ENCODE measurements at regions not wholly inside any gene's neighbourhood (a gene's known extent, or its start where the extent isn't known, plus 50 kb on each side); places are given as distances from the start of the nearest gene placed in this dataset.

DNA sequence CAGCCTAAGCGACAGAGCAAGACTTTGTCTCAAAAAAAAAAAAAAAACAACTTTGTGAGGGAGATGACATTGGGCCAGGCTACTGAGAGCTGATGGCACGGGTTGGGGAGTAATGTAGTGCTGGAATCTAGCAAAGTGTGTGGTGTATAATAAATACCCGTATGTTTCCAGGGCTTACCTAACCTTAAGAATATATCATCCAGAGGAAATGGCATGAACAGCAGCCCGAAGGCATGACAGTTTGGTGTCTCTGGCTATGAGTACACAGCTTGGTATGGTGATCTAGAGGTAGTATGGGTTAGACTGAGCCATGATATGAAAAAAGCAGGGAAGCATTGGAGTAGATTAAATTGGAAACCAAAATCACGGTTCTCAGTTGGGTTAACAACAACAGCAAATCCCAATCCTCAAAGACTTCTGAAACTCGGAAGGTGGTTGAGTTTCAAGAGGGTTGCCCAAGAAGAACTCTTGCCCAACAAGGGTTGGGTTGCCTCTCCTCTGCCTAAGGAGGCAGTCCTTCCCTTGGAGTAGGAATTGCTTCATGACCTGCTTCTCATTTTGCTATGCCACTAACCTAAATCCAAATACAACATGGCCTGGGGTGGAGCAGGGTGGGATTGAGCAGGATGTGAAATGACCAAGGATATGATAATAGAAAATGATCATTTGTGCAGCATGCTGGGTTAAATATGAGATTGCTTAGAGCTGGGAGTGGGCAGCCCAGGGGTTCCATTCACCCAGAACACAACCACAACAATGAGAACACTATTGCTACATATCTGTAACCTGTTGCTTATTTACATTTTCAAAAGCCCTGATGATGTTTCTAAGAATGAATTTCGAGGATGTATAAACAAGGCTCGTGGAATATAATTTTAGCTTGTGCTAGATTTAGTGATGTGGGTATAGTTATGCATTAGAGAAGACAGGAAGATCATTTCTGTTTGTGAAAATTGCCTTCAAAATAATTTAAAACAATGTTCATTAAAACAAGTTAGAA is 64.6 kb upstream of the ZFR start:
- CTCF ChIA-PET = interaction anchor here (1.3 kb wide), 1 partner anchor 18 kb away, joined by 5 read pairs; no protein-coding TSS in a partner anchor
- H3K27me3 Mint-ChIP-seq = peaks cover 26% of the 10 kb centered on the region
- H3K9me3 Mint-ChIP-seq = no peaks in the 10 kb centered on the region
- no peak overlapping the region for H3K4me3 Mint-ChIP-seq
- no peaks in the 10 kb centered on the region for H3K36me3 Mint-ChIP-seq
- DNase-seq = no peak
- H3K27ac Mint-ChIP-seq = no peak overlapping the region
- H3K4me1 Mint-ChIP-seq = peaks cover 9% of the 10 kb centered on the region

DNA sequence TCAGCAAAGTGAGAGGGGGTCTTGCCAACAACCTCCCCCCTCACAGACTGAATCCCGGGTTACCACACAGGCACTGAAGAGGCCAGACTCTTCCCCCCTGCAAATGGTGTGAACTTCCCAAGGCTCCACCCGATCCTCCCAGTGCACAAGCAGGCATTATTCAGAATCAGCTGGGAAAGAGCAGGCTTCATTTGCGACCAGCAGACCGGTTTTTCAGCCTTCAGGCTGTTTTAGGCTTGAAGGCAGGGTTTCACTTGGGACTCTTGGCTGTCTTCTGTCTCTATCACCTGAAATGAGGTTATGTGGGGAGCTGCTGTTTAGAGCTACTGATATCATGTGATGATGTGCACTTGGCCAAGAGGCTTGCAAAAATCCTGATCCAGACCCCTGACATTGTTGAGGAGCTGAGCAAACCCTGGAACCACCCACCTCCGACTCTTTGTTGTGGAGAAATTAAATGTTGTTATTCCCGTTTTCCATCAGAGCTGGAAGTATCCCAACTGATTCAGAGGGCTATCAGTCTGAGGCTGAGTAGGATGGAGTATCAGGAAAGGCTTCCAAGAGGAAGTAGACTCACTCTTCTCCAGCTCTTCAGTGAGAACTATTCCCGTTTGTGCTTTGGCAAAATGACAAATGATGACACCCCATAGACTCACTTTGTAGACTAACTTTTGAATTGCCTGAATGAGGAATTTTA is 63.3 kb upstream of the ZFR start:
- no peak overlapping the region for H3K27ac Mint-ChIP-seq
- DNase-seq = no peak
- no peaks in the 10 kb centered on the region for H3K36me3 Mint-ChIP-seq
- no peaks in the 10 kb centered on the region for H3K9me3 Mint-ChIP-seq
- H3K27me3 Mint-ChIP-seq = peaks cover 26% of the 10 kb centered on the region
- CTCF ChIA-PET = interaction anchor here (1.3 kb wide), 1 partner anchor 17 kb away, joined by 5 read pairs; no protein-coding TSS in a partner anchor
- H3K4me3 Mint-ChIP-seq = no peak overlapping the region
- H3K4me1 Mint-ChIP-seq = peaks cover 9% of the 10 kb centered on the region

DNA sequence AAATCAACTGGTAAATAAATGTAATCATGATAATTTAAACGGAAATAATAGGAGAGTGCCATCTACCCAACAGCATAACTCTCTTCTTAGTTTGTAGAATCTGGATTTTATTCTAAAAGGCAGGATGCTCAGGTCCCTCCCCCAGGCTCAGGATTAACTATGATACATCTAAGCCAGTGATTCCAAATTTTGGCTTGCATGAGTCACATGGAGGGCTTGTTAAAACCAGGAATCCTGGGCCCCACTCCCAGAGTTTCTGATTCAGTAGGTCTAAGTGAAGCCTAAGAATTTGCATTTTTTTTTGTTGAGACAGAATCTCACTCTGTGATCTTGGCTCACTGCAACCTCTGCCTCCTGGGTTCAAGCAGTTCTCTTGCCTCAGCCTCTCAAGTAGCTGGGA is 62.3 kb upstream of the ZFR start:
- CTCF ChIA-PET = interaction anchor here (3.4 kb wide), 1 partner anchor 83 kb away, joined by 16 read pairs; no protein-coding TSS in a partner anchor
- no peak overlapping the region for H3K4me3 Mint-ChIP-seq

DNA sequence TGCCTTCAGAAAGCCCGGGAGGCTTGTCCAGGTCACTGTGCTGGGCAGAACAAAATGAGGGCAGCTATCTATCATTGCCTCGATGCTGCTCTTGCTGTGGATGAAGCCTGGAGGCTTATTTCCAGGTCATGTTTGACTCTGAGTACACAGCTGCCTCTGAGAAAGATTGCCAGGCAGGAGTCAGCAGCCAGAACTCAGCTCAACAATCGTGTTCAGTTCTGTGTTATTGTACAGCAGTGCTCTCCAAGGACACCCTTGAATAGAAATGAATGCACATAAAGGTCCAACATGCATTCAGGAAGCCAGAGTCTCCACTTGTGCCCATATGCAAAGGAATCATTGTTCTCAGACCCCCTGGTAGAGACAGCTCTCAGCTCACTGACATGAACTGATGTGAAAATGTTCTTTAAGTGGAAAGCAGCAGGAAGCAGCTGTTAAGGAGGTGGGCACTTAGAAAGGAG is 61.7 kb upstream of the ZFR start:
- Mint-ChIP-seq H3K36me3 (no peaks in the 10 kb centered on the region), H3K4me1 (peaks cover 9% of the 10 kb centered on the region), H3K27me3 (peaks cover 32% of the 10 kb centered on the region), H3K9me3 (no peaks in the 10 kb centered on the region), H3K27ac (no peak overlapping the region), H3K4me3 (no peak overlapping the region)
- DNase-seq = no peak
- CTCF ChIA-PET = interaction anchor here (0.5 to 3.4 kb wide), 4 partner anchors 16 to 108 kb away, joined by 3 to 16 read pairs (median 8); no protein-coding TSS in a partner anchor

More for the DNA sequence above, 62.3 kb upstream of the ZFR start:
- Mint-ChIP-seq H3K27ac (no peak overlapping the region), H3K4me1 (peaks cover 9% of the 10 kb centered on the region), H3K27me3 (peaks cover 32% of the 10 kb centered on the region), H3K36me3 (no peaks in the 10 kb centered on the region), H3K9me3 (no peaks in the 10 kb centered on the region)
- no peak for DNase-seq

DNA sequence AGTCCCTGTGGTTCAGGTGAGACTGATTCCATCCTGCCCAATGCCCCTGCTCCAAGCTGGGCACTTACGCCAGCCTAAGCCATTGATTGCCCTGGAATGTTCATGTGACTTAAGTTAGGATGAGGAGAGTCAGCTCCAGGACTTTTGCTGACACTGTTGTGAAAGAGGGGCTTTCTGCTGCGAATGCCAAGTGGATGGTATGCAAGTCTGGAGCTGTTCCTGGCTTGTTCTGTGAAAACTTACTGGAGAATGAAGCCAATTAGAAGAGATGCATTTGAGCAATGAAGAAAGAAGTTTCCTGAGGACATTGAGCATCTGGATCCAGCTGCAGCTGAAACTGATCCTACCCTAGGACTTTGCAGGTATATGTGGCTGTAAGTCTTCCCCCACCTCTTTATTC is 61.2 kb upstream of the ZFR start:
- no peak overlapping the region for H3K27ac Mint-ChIP-seq
- CTCF ChIA-PET = interaction anchor here (0.5 to 3.4 kb wide), 4 partner anchors 15 to 108 kb away, joined by 3 to 16 read pairs (median 8); no protein-coding TSS in a partner anchor

DNA sequence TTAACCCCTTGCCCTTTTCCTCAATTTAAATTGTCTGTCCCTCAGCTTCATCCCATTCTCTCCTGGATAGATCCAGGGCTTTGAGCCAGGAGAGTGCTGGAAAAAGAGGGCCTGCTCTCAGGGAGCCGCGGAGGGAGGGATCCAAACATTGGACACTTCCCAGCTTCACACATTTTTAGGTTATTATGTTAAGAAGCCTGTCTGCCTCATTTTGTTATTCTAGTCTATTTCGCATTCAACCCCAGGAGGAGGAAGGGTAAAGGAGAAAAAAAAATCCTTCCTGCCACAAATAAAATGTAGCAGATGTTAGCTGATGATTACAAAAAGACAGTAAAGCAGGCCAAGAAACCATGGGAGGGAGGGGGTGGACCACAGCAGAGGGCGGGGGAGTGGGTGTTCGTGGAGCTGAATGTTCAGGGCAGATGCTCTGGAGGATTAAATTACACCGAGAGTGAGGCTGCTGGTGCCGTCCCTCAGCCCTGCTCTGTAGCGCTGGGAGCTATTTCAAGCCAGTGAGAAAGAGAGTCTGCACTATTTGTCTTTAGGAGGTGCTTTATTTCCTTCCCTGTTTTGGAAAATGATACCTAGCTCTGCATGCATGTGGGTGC is 60.6 kb upstream of the ZFR start:
- Mint-ChIP-seq H3K36me3 (no peaks in the 10 kb centered on the region), H3K9me3 (no peaks in the 10 kb centered on the region), H3K27me3 (peaks cover 35% of the 10 kb centered on the region), H3K4me3 (no peak overlapping the region), H3K4me1 (peaks cover 9% of the 10 kb centered on the region), H3K27ac (no peak overlapping the region)
- CTCF ChIA-PET = interaction anchor here (0.6 to 3.4 kb wide), 4 partner anchors 11 to 85 kb away, joined by 4 to 16 read pairs (median 8); no protein-coding TSS in a partner anchor
- no peak for DNase-seq

More for the DNA sequence above, 61.2 kb upstream of the ZFR start:
- peaks cover 9% of the 10 kb centered on the region for H3K4me1 Mint-ChIP-seq
- no peaks in the 10 kb centered on the region for H3K9me3 Mint-ChIP-seq
- H3K36me3 Mint-ChIP-seq = no peaks in the 10 kb centered on the region
- peaks cover 32% of the 10 kb centered on the region for H3K27me3 Mint-ChIP-seq
- no peak overlapping the region for H3K4me3 Mint-ChIP-seq
- no peak for DNase-seq

DNA sequence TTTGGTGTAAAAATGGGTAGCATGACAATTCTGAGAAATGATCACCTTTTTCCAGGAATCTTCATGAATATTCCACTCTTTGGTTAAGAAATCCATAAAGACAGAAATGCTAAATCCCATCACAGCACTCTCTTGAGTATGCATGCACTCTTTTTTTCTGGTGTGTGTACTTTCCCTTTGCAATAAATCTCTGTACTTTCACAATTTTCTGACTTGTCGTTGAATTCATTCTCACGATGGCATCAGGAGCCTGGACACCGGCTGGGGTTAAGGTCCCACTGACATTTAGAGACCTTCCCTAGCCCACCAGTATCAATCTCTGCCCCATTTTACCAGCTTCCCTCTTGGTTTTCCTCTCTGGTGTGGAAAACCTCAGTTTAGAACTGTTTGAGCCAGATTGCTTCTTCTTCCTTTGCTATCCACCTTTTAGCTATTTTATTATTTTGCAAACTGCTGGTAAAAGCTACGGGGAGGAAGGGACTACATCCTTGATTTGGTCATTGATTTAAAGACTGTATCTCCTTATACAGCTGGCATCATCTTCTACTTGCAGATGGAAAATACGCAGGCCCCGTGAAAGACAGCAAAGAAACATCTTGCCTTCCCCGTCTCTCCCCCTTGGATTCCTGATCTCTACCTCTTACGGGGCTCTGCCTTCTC is 59.9 kb upstream of the ZFR start:
- H3K27ac Mint-ChIP-seq = no peak overlapping the region
- no peak overlapping the region for H3K4me3 Mint-ChIP-seq

DNA sequence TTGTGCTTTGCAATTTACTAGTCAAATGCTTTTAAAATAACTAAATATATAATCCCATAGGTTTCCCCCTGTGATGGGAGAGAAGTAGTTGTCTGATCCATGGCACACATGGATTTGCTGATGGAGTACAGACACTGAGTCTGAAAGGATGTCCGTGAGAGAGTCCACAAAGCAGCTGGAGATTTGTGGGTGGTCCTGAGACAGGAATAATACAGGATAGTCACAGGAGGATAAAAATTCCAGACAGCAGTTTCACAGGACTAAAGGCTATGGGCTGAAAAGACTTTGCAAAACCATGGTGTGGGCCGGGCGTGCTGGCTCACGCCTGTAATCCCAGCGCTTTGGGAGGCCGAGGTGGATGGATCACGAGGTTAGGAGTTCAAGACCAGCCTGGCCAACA is 58.7 kb upstream of the ZFR start:
- Mint-ChIP-seq H3K9me3 (no peaks in the 10 kb centered on the region), H3K4me3 (no peak overlapping the region), H3K4me1 (peaks cover 9% of the 10 kb centered on the region), H3K36me3 (no peaks in the 10 kb centered on the region), H3K27me3 (peaks cover 40% of the 10 kb centered on the region), H3K27ac (no peak overlapping the region)
- DNase-seq = no peak
- CTCF ChIA-PET = no interaction called here

More for the DNA sequence above, 59.9 kb upstream of the ZFR start:
- peaks cover 37% of the 10 kb centered on the region for H3K27me3 Mint-ChIP-seq
- peaks cover 9% of the 10 kb centered on the region for H3K4me1 Mint-ChIP-seq
- CTCF ChIA-PET = interaction anchor here (0.6 to 3.4 kb wide), 3 partner anchors 10 to 85 kb away, joined by 4 to 16 read pairs (median 9); no protein-coding TSS in a partner anchor
- no peaks in the 10 kb centered on the region for H3K9me3 Mint-ChIP-seq
- no peaks in the 10 kb centered on the region for H3K36me3 Mint-ChIP-seq
- no peak for DNase-seq

DNA sequence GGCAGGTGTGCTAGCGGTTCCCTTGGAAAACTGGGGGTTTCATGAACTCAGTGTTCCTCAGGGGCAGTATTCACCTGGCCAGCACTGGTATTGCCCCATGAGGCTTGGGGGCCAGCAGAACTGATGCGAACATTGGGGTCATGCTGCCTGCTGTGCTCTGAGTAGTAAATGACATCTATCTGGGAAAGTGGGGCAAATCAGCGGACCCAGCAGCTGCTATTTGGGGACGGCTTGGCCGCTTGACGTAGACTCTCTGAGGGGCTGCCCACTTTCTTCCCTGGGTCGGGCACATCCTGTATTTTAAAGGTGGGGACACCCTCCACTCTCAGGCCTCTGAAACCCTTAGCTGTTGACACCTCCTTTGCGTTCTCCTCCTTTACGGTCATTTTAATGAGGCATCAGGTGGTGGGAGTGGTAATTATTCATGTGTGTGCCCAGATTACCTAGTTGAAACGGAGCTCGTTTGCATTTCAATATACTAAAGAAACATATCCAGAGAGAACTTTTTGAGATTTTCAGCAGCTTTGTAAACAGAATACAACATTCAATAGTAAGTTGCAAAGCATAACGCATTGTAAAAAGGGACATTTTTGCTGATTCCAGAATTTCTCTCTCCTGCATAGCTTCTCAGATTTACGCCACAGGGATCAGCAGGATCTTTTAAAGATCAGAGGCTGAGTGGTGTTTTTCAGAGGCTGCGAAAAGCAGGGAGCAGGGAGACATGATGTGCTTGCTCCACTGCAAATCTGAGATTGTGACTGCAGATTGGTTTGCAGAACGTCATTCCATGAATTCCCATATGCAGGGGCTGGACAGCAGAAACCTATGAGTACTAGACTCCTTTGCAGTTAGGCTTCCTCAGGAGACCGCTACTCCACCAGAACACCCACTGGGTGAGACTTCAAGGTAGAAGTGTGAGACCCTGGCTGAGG is 56.8 kb upstream of the ZFR start:
- Mint-ChIP-seq H3K4me1 (peaks cover 9% of the 10 kb centered on the region), H3K27me3 (peaks cover 34% of the 10 kb centered on the region), H3K36me3 (no peaks in the 10 kb centered on the region), H3K9me3 (no peaks in the 10 kb centered on the region), H3K4me3 (no peak overlapping the region), H3K27ac (no peak overlapping the region)
- CTCF ChIA-PET = interaction anchor here (1.3 to 1.7 kb wide), 2 partner anchors 12 to 89 kb away, joined by 3 to 6 read pairs; no protein-coding TSS in a partner anchor
- no peak for DNase-seq

DNA sequence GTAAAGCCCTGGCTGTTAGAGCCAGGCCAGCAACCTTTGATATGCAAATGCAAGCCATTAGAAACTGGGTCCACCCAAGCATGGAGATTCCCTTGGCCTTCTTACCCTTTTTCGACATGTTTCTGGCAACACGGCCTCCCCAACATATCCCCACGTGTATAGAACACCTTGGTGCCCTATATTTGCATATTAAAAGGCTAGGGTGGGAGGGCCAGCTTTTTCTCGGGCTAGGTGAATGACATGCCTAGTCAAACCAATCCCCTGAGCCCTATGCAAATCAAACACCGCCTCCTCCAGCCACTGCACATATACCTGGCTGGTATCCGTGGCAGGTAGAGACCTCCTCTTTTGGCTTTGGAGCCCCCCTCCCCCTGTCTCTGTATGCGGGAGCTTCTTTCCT is 55.6 kb upstream of the ZFR start:
- H3K9me3 Mint-ChIP-seq = no peaks in the 10 kb centered on the region
- CTCF ChIA-PET = interaction anchor here (1.3 to 1.7 kb wide), 2 partner anchors 11 to 90 kb away, joined by 3 to 6 read pairs; no protein-coding TSS in a partner anchor
- no peak for DNase-seq
- H3K4me1 Mint-ChIP-seq = peaks cover 9% of the 10 kb centered on the region
- no peak overlapping the region for H3K4me3 Mint-ChIP-seq
- no peak overlapping the region for H3K27ac Mint-ChIP-seq
- no peaks in the 10 kb centered on the region for H3K36me3 Mint-ChIP-seq
- peaks cover 22% of the 10 kb centered on the region for H3K27me3 Mint-ChIP-seq

DNA sequence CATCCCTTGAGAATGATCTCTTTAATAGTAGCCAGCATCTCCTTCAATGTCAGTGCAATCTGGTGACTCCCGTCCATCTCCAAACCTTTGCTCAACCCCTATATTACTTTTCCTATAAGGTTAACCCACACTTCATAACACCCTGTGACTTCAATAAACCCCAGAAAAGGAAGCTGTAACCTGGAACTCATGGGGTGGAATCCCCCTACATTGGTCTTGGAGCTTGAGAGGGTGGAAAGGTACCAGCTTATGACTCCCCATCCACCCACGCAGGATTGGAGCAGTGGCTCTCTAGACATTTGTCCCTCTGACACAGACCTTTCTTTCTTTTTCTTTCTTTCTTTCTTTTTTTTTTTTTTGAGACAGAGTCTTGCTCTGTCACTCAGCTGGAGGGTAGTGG is 54.7 kb upstream of the ZFR start:
- no peak overlapping the region for H3K4me3 Mint-ChIP-seq
- DNase-seq = no peak
- no peaks in the 10 kb centered on the region for H3K4me1 Mint-ChIP-seq
- CTCF ChIA-PET = interaction anchor here (1.0 to 5.7 kb wide), 3 partner anchors 9 to 113 kb away, joined by 4 to 31 read pairs (median 13); no protein-coding TSS in a partner anchor
- no peaks in the 10 kb centered on the region for H3K36me3 Mint-ChIP-seq
- no peak overlapping the region for H3K27ac Mint-ChIP-seq
- H3K9me3 Mint-ChIP-seq = no peaks in the 10 kb centered on the region
- H3K27me3 Mint-ChIP-seq = peaks cover 14% of the 10 kb centered on the region

DNA sequence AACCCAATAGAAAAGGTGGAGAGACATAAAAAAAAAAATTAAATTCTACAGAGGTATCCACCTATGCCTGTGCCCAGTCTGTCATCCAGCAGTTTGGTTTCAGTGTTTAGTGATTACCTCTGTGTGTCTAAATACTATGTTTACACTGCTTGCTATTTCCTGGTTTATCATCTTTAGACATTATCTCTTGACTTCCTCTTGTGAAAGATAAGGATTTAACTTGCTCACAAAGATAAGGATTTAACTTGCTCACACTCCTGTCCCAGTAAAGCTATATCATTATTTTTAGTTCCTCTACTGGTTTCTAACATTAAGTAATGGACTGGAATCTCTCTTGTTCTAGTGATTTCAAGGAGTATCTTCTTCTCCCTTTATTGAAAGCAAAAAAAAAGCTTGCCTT is 53.9 kb upstream of the ZFR start:
- Mint-ChIP-seq H3K9me3 (no peaks in the 10 kb centered on the region), H3K4me3 (no peak overlapping the region), H3K36me3 (no peaks in the 10 kb centered on the region), H3K27me3 (peaks cover 14% of the 10 kb centered on the region), H3K27ac (no peak overlapping the region), H3K4me1 (no peaks in the 10 kb centered on the region)
- CTCF ChIA-PET = interaction anchor here (1.0 to 5.7 kb wide), 3 partner anchors 9 to 114 kb away, joined by 4 to 31 read pairs (median 13); no protein-coding TSS in a partner anchor
- DNase-seq = no peak

Measured in activated naive CD4-positive, alpha-beta T cell treated with anti-CD3 and anti-CD28 coated beads, Interleukin-2, amount 10 ng/mL, durations not matched to agents 7 days and 5 days (primary cell).